Tibial nerve (tissue), 4 donors: ENCODE measurements at regions not wholly inside any gene's neighbourhood (a gene's known extent, or its start where the extent isn't known, plus 50 kb on each side); places are given as distances from the start of the nearest gene placed in this dataset.

Source experiments
- DNase-seq, 2 donors: peaks; one replicate each; pipeline ENCODE4 v3.0.0-alpha.2; 2019; ENCODE audit warnings: low spot score in 2 of 2
- H3K27ac ChIP-seq, 4 donors: fragments of 200-600 bp; sonication (generic) in 3 of 4; one replicate each; pipeline ENCODE4 v1.5.1; 2017 to 2019; ENCODE audit warnings: mild to moderate bottlenecking in 1 of 4
- H3K27me3 ChIP-seq, 2 donors: fragments of 200-600 bp; sonication (generic) in 1 of 2; one replicate each; pipeline versions ENCODE4 v1.5.1 to v1.6.0; 2017 to 2019
- H3K36me3 ChIP-seq, 3 donors: fragments of 200-600 bp; sonication (generic); one replicate each; pipeline ENCODE4 v1.5.1; 2018 to 2019
- H3K4me1 ChIP-seq, 4 donors: fragments of 200-600 bp; sonication (generic) in 3 of 4; one replicate each; pipeline ENCODE4 v1.5.1; 2017 to 2019
- H3K4me3 ChIP-seq, 4 donors: fragments of 200-600 bp; sonication (generic) in 3 of 4; one replicate each; pipeline ENCODE4 v1.5.1; 2017 to 2019; ENCODE audit warnings: mild to moderate bottlenecking in 1 of 4, moderate library complexity in 1 of 4
- H3K9me3 ChIP-seq, 4 donors: fragments of 200-600 bp; sonication (generic) in 3 of 4; one replicate each; pipeline ENCODE4 v1.5.1; 2017 to 2019
- EP300 ChIP-seq, 2 donors: sonication (generic); formaldehyde crosslinking; IDR thresholded peaks; one replicate each; pipeline ENCODE4 v1.6.1; 2017; ENCODE audit warnings: antibody characterized with exemption in 2 of 2, mild to moderate bottlenecking in 1 of 2
- POLR2A ChIP-seq, 2 donors: fragments of 450-650 bp; IDR thresholded peaks; one replicate each; pipeline ENCODE4 v1.6.1; 2017; ENCODE audit warnings: antibody characterized with exemption in 2 of 2, mild to moderate bottlenecking in 2 of 2, moderate library complexity in 2 of 2
- WGBS, 2 donors: methylation state at CpG; one replicate each; pipeline ENCODE4 v1.1.5; 2018; 5-methylcytosine and 5-hydroxymethylcytosine counted together
- TF ChIP-seq, protein P1 (sequence below), 5 experiments: fragments of 200-600 bp in 3 of 5; fragments of 450-650 bp in 2 of 5; sonication (generic) in 3 of 5; IDR thresholded peaks; one replicate each; pipeline ENCODE4 v1.5.1; 2016 to 2019; ENCODE audit warnings: antibody characterized with exemption in 5 of 5, mild to moderate bottlenecking in 3 of 5, moderate library complexity in 2 of 5

DNA sequence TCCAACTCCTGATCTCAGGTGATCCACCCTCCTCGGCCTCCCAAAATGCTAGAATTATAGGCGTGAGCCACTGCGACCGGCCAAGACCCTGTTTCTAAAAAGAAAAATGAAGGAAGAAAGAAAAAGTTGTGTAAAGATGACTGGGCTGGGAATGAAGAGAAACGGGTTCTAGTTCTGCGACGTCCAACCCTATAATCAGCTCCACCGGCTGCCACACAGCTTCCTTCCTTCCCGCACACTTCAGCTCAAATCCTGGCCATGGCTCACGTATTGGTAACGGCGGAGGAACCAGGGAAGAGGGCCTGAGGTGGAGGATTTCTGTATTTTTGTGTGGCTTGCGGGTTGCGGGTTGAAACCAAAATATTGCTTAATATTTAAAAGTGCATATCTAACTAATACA lies 88.1 kb downstream of the MYL12B start:
- no peak for DNase-seq
- Histone ChIP-seq H3K4me1 (no peaks in the 10 kb centered on the region), H3K36me3 (no peaks in the 10 kb centered on the region), H3K27ac (no peak overlapping the region), H3K27me3 (no peaks in the 10 kb centered on the region), H3K4me3 (no peak overlapping the region), H3K9me3 (no peaks in the 10 kb centered on the region)
- no peak for TF ChIP-seq POLR2A (IDR thresholded peaks at IDR 0.05)
- TF ChIP-seq EP300 (IDR thresholded peaks at IDR 0.05), result no peak
- TF ChIP-seq, protein P1, sequence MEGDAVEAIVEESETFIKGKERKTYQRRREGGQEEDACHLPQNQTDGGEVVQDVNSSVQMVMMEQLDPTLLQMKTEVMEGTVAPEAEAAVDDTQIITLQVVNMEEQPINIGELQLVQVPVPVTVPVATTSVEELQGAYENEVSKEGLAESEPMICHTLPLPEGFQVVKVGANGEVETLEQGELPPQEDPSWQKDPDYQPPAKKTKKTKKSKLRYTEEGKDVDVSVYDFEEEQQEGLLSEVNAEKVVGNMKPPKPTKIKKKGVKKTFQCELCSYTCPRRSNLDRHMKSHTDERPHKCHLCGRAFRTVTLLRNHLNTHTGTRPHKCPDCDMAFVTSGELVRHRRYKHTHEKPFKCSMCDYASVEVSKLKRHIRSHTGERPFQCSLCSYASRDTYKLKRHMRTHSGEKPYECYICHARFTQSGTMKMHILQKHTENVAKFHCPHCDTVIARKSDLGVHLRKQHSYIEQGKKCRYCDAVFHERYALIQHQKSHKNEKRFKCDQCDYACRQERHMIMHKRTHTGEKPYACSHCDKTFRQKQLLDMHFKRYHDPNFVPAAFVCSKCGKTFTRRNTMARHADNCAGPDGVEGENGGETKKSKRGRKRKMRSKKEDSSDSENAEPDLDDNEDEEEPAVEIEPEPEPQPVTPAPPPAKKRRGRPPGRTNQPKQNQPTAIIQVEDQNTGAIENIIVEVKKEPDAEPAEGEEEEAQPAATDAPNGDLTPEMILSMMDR (IDR thresholded peaks at IDR 0.05), result no peak
- 93 to 94% methylated on average over 14 of the region's 14 CpGs for WGBS, 2 donors

DNA sequence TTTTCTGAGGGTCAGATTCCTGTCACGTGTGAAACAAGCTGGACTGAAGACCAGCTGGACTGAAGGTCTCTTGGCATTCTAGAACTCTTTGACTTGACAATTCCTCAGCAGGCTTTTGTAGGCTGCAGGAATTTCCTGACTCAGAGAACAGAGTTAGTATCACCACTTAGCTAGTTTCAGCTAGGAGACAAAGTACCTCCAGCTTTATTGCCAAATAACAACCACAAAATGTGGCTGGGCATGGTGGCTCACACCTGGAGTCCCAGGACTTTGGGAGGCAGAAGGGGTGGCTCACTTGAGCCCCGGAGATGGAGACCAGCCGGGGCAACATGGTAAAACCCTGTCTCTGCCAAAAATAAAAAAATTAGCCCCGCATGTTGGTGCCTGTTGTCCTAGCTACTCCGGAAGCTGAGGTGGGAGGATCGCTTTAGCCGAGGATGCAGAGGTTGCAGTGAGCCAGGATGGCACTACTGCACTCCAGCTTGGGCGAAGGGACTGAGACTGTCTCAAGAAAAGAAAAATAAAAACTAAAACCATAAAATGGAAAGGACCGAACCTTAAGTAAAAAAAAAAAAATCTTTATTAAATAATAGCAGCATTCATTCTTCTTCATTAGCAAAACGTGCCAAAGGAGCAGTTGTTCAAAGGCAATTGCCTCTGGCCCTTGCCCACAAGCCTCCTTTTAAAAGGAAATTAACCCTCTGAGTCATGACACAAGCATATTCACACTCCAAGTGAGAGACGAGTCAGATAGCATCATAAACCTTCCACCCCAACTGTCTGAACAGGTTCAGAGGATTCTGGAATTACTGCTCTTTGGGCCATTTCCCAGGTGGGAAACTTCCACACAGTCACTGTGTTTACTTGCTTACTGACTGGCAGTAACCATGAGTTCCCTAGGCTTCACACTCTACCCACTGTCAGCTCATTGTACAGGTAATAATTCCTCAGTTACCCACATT lies 88.9 kb downstream of the MYL12B start:
- Histone ChIP-seq H3K9me3 (no peaks in the 10 kb centered on the region), H3K27me3 (no peaks in the 10 kb centered on the region), H3K36me3 (no peaks in the 10 kb centered on the region), H3K4me1 (no peaks in the 10 kb centered on the region), H3K4me3 (no peak overlapping the region), H3K27ac (no peak overlapping the region)
- 67 to 70% methylated on average over 11 of the region's 11 CpGs for WGBS, 2 donors
- DNase-seq, result no peak
- no peak for TF ChIP-seq EP300 (IDR thresholded peaks at IDR 0.05)
- TF ChIP-seq, protein P1 (IDR thresholded peaks at IDR 0.05), result no peak

DNA sequence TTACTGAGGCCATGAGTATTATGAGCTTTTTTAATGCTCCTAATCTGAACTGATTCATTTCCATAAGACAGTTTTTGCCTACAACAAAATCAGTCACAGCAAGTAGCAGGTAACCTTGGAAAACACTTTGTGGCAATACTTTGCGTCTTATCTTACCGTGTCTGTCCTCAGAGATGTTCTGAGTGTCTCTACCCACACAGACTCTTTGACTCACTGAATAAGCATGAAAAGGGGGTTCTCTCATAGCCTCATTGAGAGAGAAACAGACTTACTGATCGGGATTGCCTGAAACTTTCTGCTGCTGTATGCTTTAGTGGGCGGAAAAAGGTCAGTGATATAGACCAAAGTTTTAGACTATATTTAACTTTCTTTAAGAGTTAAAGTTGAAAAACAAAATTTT lies 92.6 kb downstream of the MYL12B start:
- no peak for TF ChIP-seq EP300 (IDR thresholded peaks at IDR 0.05)
- no peak for TF ChIP-seq POLR2A (IDR thresholded peaks at IDR 0.05)
- TF ChIP-seq, protein P1 (IDR thresholded peaks at IDR 0.05), result no peak
- H3K27ac ChIP-seq, result no peak overlapping the region
- H3K4me3 ChIP-seq, result no peak overlapping the region
- peaks cover 0 to 6% (median 0%) of the 10 kb centered on the region in 4 donors for H3K4me1 ChIP-seq
- no peaks in the 10 kb centered on the region for H3K36me3 ChIP-seq
- H3K9me3 ChIP-seq, result no peaks in the 10 kb centered on the region
- 46 to 56% methylated on average over 4 of the region's 4 CpGs for WGBS, 2 donors
- DNase-seq, result no peak
- no peaks in the 10 kb centered on the region for H3K27me3 ChIP-seq

DNA sequence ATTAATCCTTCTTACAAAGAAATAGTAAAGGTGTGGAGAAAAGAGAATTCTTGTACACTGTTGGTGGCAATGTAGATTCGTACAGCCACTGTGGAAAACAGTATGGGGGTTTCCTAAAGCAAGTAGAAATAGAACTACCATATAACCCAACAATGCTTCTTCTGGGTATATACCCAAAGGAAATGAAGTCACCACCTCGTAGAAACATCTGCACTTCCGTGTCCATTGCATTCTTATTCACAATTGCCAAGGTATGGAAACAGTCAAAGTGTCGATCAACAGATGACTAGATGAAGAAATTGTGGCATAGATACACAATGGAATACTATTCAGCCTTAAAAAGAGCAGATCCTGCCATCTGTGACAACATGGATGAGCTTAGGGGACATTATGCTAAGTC lies 93.4 kb upstream of the TGIF1 start:
- Histone ChIP-seq H3K9me3 (no peaks in the 10 kb centered on the region), H3K27ac (no peak overlapping the region), H3K27me3 (no peaks in the 10 kb centered on the region), H3K36me3 (no peaks in the 10 kb centered on the region), H3K4me3 (no peak overlapping the region), H3K4me1 (peaks cover 0 to 14% (median 0%) of the 10 kb centered on the region in 4 donors)
- 73 to 84% methylated on average over 4 of the region's 4 CpGs for whole genome bisulfite sequencing, 2 donors
- TF ChIP-seq EP300 (IDR thresholded peaks at IDR 0.05), result no peak
- TF ChIP-seq POLR2A (IDR thresholded peaks at IDR 0.05), result no peak
- TF ChIP-seq, protein P1 (IDR thresholded peaks at IDR 0.05), result no peak
- DNase-seq, result no peak

DNA sequence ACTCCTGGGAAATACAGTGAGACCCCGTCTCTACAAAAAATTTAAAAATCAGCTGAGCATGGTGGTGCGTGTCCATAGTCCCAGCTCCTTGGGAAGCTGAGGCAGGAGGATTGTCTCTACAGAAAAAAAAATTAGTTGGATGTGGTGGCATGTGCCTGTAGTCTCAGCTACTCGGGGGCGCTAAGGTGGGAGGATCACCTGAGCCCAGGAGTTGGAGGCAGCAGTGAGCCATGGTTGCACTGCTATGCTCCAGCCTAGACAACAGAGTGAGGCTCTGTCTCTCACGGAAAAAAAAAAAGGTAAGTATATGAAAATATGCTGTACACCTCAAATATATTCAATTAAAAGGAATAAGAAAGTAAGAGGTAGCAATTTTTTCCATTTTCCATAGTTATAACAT lies 92.5 kb upstream of the TGIF1 start:
- H3K27me3 ChIP-seq, result no peaks in the 10 kb centered on the region
- H3K36me3 ChIP-seq, result no peaks in the 10 kb centered on the region
- no peak overlapping the region for H3K4me3 ChIP-seq
- TF ChIP-seq EP300 (IDR thresholded peaks at IDR 0.05) (no peak), POLR2A (IDR thresholded peaks at IDR 0.05) (no peak)
- TF ChIP-seq, protein P1 (IDR thresholded peaks at IDR 0.05), result no peak
- no peak for DNase-seq
- no peak overlapping the region for H3K27ac ChIP-seq
- H3K9me3 ChIP-seq, result no peaks in the 10 kb centered on the region
- peaks cover 0 to 14% (median 0%) of the 10 kb centered on the region in 4 donors for H3K4me1 ChIP-seq
- WGBS, 2 donors, result 91 to 94% methylated on average over 5 of the region's 5 CpGs
